ENCODE measurements at regions not wholly inside any gene's neighbourhood (a gene's known extent, or its start where the extent isn't known, plus 50 kb on each side); places are given as distances from the start of the nearest gene placed in this dataset.

DNA sequence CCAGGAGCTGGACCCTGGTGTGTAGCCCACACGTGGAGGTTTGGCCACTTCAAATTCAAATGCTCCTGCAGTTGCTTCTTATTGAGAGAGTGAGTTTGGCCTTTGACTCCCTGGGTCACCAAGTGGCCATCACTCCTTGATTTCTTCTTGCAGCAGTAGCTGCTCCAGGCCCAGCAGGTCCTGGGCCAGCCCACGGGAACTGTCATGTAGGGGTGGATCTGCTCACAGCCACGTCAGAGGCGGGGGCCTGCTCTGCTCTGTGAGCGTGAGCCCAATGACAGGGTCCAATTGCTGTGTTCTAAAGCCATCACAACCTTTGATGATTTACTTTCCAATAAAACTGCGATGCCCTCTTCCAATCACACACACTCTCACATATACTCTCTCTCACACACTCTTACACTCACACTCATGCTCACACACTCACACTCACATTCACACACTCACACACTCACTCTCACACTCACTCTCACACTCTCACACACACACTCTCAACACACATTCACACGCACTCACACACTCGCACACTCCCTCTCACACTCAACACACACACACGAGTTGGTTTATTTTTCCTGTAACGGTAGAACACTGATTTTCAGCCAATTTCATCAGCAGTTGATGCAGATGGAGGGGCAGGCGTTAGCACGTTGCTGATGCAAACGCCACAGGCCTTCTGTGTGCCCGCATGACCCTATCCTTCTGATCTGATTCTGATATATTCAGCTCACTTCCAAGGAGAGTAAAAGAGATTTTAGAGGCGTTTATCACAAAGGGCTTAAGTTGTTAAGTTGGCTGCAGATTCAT is 210.7 kb upstream of the PPP2R2D start:
- WGBS (ENCODE audit: insufficient coverage, insufficient replicate concordance, low lambda C conversion rate, missing lambda C conversion rate) = 36% methylated on average over 15 of the region's 15 CpGs
- ChIA-PET CTCF (interaction anchor here (1.3 kb wide), 1 partner anchor 21 kb away, joined by 3 read pairs; no protein-coding TSS in a partner anchor), SMC1A (ENCODE audit: uncharacterized antibody, unreplicated experiment) (no interaction called here), POLR2A (no interaction called here), RAD21 (ENCODE audit: unreplicated experiment) (no interaction called here)
- no peak for DNase-seq (ENCODE audit: low read depth, low spot score)
- no peaks in the 10 kb centered on the region for H3K4me1 ChIP-seq (ENCODE audit: control insufficient read depth, insufficient read depth, low read length)
- TF ChIP-seq CBX3 (IDR thresholded peaks at IDR 0.05; ENCODE audit: borderline replicate concordance, low read depth) = no peak
- TF ChIP-seq SMC3 (IDR thresholded peaks at IDR 0.05; ENCODE audit: borderline replicate concordance, low read length) = no peak
- TF ChIP-seq CREB1 (IDR thresholded peaks at IDR 0.05; ENCODE audit: low read depth) = no peak
- no peak for TF ChIP-seq FOXM1 (IDR thresholded peaks at IDR 0.05; ENCODE audit: low read depth, low read length)
- TF ChIP-seq RELB (IDR thresholded peaks at IDR 0.05; ENCODE audit: low read depth) = no peak
- TF ChIP-seq SRF (IDR thresholded peaks at IDR 0.05; ENCODE audit: low read depth in 2 of 2, low read length in 2 of 2) = no peak
- no peak for TF ChIP-seq SMAD5 (IDR thresholded peaks at IDR 0.05; ENCODE audit: low read depth)
- no peak for TF ChIP-seq TAF1 (IDR thresholded peaks at IDR 0.05; ENCODE audit: borderline replicate concordance, low read depth, low read length)
- TF ChIP-seq MTA3 (IDR thresholded peaks at IDR 0.05; ENCODE audit: borderline replicate concordance, low read length) = no peak
- TF ChIP-seq, protein P1, sequence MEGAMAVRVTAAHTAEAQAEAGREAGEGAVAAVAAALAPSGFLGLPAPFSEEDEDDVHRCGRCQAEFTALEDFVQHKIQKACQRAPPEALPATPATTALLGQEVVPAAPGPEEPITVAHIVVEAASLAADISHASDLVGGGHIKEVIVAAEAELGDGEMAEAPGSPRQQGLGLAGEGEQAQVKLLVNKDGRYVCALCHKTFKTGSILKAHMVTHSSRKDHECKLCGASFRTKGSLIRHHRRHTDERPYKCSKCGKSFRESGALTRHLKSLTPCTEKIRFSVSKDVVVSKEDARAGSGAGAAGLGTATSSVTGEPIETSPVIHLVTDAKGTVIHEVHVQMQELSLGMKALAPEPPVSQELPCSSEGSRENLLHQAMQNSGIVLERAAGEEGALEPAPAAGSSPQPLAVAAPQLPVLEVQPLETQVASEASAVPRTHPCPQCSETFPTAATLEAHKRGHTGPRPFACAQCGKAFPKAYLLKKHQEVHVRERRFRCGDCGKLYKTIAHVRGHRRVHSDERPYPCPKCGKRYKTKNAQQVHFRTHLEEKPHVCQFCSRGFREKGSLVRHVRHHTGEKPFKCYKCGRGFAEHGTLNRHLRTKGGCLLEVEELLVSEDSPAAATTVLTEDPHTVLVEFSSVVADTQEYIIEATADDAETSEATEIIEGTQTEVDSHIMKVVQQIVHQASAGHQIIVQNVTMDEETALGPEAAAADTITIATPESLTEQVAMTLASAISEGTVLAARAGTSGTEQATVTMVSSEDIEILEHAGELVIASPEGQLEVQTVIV (IDR thresholded peaks at IDR 0.05; ENCODE audit: borderline replicate concordance, partially characterized antibody) = no peak
- TF ChIP-seq ASH2L (IDR thresholded peaks at IDR 0.05; ENCODE audit: borderline replicate concordance, low read depth) = no peak
- in situ Hi-C loops (cut with MboI) (no loop called here), intact Hi-C loops (cut with micrococcal nuclease; ENCODE audit: unreplicated experiment) (no loop called here)
- no peak overlapping the region for H3K4me2 ChIP-seq (ENCODE audit: control insufficient read depth, insufficient read depth)
- H3K4me3 ChIP-seq = no peak overlapping the region
- BruUV-seq (replicated peaks) = no TSS peak
- no peaks in the 10 kb centered on the region; the same call in 2 of the 3 replicates for H3K9me3 ChIP-seq (replicated peaks; ENCODE audit: control insufficient read depth, insufficient read depth, low read length)
- no peak for ATAC-seq
- no peaks in the 10 kb centered on the region for H4K20me1 ChIP-seq (ENCODE audit: control insufficient read depth, insufficient read depth)
- H3K9ac ChIP-seq (ENCODE audit: control insufficient read depth, insufficient read depth, low read length) = no peak overlapping the region
- H2AFZ ChIP-seq (ENCODE audit: control insufficient read depth, low read depth, low read length) = no peak overlapping the region
- no peaks in the 10 kb centered on the region for H3K79me2 ChIP-seq (ENCODE audit: control insufficient read depth, insufficient read depth, low read length)
- no peak for FAIRE-seq
- H3K27me3 ChIP-seq (replicated peaks in 1 of 2; ENCODE audit: control insufficient read depth in 2 of 2, insufficient read depth in 2 of 2, low read length in 1 of 2) = no peaks in the 10 kb centered on the region
- no peaks in the 10 kb centered on the region for H3K36me3 ChIP-seq (ENCODE audit: control insufficient read depth in 2 of 2, insufficient read depth in 2 of 2, low read length in 1 of 2)
- H3K27ac ChIP-seq (ENCODE audit: control insufficient read depth, insufficient read depth) = no peak overlapping the region
